Endodermal cell (in vitro differentiated cells): ENCODE measurements at regions not wholly inside any gene's neighbourhood (a gene's known extent, or its start where the extent isn't known, plus 50 kb on each side); places are given as distances from the start of the nearest gene placed in this dataset.
A peak's percentile ranks its signal among the peaks of the same experiment; 100 is the strongest.

Experiments
- DNase-seq: peaks from one replicate; pipeline ENCODE4 v3.0.0-alpha.2; 2017
- H3K27ac ChIP-seq: 2 replicates; pipeline ENCODE4 v1.5.1; 2013; ENCODE audit warnings: mild to moderate bottlenecking, low read depth, low read length, moderate library complexity
- H3K27me3 ChIP-seq: 2 replicates; pipeline ENCODE4 v1.6.1; 2013; ENCODE audit warnings: mild to moderate bottlenecking, low read length, moderate library complexity; ENCODE audit not compliant: insufficient read depth, control insufficient read depth, poor library complexity, severe bottlenecking
- H3K36me3 ChIP-seq: 2 replicates; pipeline ENCODE4 v1.7.0; 2013; ENCODE audit warnings: mild to moderate bottlenecking, low read length, moderate library complexity; ENCODE audit not compliant: control insufficient read depth, insufficient read depth
- H3K4me1 ChIP-seq: one replicate; pipeline ENCODE4 v1.7.0; 2013; ENCODE audit warnings: low read length; ENCODE audit not compliant: control insufficient read depth, insufficient read depth
- H3K4me3 ChIP-seq: 2 replicates; pipeline ENCODE4 v1.5.1; 2013; ENCODE audit warnings: mild to moderate bottlenecking, low read length, moderate library complexity
- H3K9ac ChIP-seq: 2 replicates; pipeline ENCODE4 v1.6.1; 2013; ENCODE audit warnings: mild to moderate bottlenecking, low read length, moderate library complexity; ENCODE audit not compliant: poor library complexity, severe bottlenecking; ENCODE audit errors: extremely low read depth
- H3K9me3 ChIP-seq: 2 replicates; pipeline ENCODE4 v1.6.1; 2013; ENCODE audit warnings: mild to moderate bottlenecking, low read length, moderate library complexity; ENCODE audit not compliant: control insufficient read depth
- H3K27ac Mint-ChIP-seq: 2 replicates; pipeline ENCODE4 v1.8.0; 2020; ENCODE audit warnings: mixed read lengths
- H3K27me3 Mint-ChIP-seq: 2 replicates; pipeline ENCODE4 v1.8.0; 2021; ENCODE audit warnings: mild to moderate bottlenecking, mixed read lengths; ENCODE audit not compliant: insufficient read depth
- H3K36me3 Mint-ChIP-seq: 2 replicates; pipeline ENCODE4 v1.8.0; 2020; ENCODE audit warnings: low read depth, mixed read lengths
- H3K4me1 Mint-ChIP-seq: 2 replicates; pipeline ENCODE4 v1.8.0; 2020; ENCODE audit warnings: mixed read lengths
- H3K4me3 Mint-ChIP-seq: 2 replicates; pipeline ENCODE4 v1.8.0; 2020; ENCODE audit warnings: mild to moderate bottlenecking, moderate library complexity, mixed read lengths
- H3K9me3 Mint-ChIP-seq: 2 replicates; pipeline ENCODE4 v1.8.0; 2020; ENCODE audit warnings: mild to moderate bottlenecking, mixed read lengths
- CTCF ChIP-seq: fragments of 200-600 bp; sonication (generic); conservative IDR thresholded peaks from 2 replicates; pipeline ENCODE4 v1.5.0; 2021; ENCODE audit warnings: antibody characterized with exemption, mild to moderate bottlenecking
- WGBS, 2 experiments: methylation state at CpG; one replicate each; pipeline versions ENCODE4 v1.1.5 to v1.1.7; 2013; ENCODE audit warnings: missing lambda C conversion rate in 2 of 2, mixed read lengths in 1 of 2; ENCODE audit not compliant: insufficient coverage in 1 of 2, insufficient read length in 1 of 2; 5-methylcytosine and 5-hydroxymethylcytosine counted together

- Histone ChIP-seq H3K36me3 (no peaks in the 10 kb centered on the region), H3K4me3 (no peak overlapping the region), H3K4me1 (peaks cover 5% of the 10 kb centered on the region), H3K27me3 (no peaks in the 10 kb centered on the region), H3K27ac (no peak overlapping the region), H3K9ac (no peak overlapping the region), H3K9me3 (no peaks in the 10 kb centered on the region)
- TF ChIP-seq CTCF: no peak
- H3K4me3 Mint-ChIP-seq: no peak overlapping the region
- H3K4me1 Mint-ChIP-seq: peaks cover 16% of the 10 kb centered on the region
- no peak overlapping the region for H3K27ac Mint-ChIP-seq
- WGBS, 2 experiments: 77 to 81% methylated on average over 4 to 18 of the region's 19 CpGs
- peaks cover 8% of the 10 kb centered on the region for H3K27me3 Mint-ChIP-seq
- no peaks in the 10 kb centered on the region for H3K9me3 Mint-ChIP-seq
- no peak for DNase-seq
- H3K36me3 Mint-ChIP-seq: peaks cover 2% of the 10 kb centered on the region
Observed at GRCh38 chr22:23511627-23512347, 68.3 kb downstream of the IGLL1 start.

- Mint-ChIP-seq H3K4me1 (peaks cover 15% of the 10 kb centered on the region), H3K4me3 (peak overlapping the region; percentile 27), H3K9me3 (no peaks in the 10 kb centered on the region), H3K27ac (peak overlapping the region; percentile 37), H3K27me3 (peaks cover 12% of the 10 kb centered on the region), H3K36me3 (no peaks in the 10 kb centered on the region)
- Histone ChIP-seq H3K36me3 (no peaks in the 10 kb centered on the region), H3K27me3 (no peaks in the 10 kb centered on the region), H3K9ac (no peak overlapping the region), H3K9me3 (no peaks in the 10 kb centered on the region), H3K4me3 (no peak overlapping the region), H3K4me1 (peaks cover 5% of the 10 kb centered on the region), H3K27ac (no peak overlapping the region)
- DNase-seq: peak; percentile 74
- 76 to 77% methylated on average over 7 to 11 of the region's 11 CpGs for WGBS, 2 experiments
- TF ChIP-seq CTCF: no peak
Observed at GRCh38 chr22:23509571-23510302, 70.4 kb downstream of the IGLL1 start.

- 82 to 90% methylated on average over 3 to 10 of the region's 10 CpGs for WGBS, 2 experiments
- Histone ChIP-seq H3K36me3 (no peaks in the 10 kb centered on the region), H3K27me3 (no peaks in the 10 kb centered on the region), H3K4me3 (no peak overlapping the region), H3K9ac (no peak overlapping the region), H3K27ac (no peak overlapping the region), H3K9me3 (no peaks in the 10 kb centered on the region), H3K4me1 (no peaks in the 10 kb centered on the region)
- Mint-ChIP-seq H3K4me1 (peaks cover 15% of the 10 kb centered on the region), H3K36me3 (no peaks in the 10 kb centered on the region), H3K27me3 (peaks cover 34% of the 10 kb centered on the region), H3K27ac (no peak overlapping the region), H3K4me3 (no peak overlapping the region), H3K9me3 (no peaks in the 10 kb centered on the region)
- no peak for TF ChIP-seq CTCF
- DNase-seq: no peak
Observed at GRCh38 chr22:23504516-23504915, 75.6 kb downstream of the IGLL1 start.
